ENCODE measurements at regions not wholly inside any gene's neighbourhood (a gene's known extent, or its start where the extent isn't known, plus 50 kb on each side); places are given as distances from the start of the nearest gene placed in this dataset.

DNA sequence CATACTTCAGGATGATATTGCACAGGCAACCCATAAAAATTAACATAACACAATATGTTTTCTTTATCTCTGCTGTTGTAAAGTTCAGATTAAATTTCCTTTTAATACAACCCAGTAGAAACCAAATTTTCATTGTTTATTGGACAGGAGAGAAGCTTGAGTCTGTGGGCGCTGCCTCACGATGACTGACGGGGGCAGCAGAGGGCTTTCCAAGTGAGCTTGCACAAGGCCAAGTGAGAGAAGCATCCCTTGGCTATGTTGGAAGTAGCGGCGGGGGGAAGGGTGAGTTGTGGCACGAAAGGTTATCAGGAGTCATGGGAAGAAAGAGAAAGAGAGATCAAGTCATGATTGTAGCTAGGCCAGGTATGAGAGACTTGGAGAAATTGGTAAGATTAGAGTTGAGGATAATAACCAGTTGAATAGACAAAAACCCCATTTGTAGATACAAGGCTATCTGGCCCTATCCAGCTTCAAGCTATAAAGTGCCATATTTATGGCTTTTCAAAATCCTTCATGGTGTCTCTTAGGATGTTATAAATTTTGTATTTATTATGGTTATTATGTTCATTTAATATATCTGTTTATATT lies 413.7 kb upstream of the FAM98A start:
- peak; percentile 77 for DNase-seq
- H3K4me1 Mint-ChIP-seq, result peaks cover 9% of the 10 kb centered on the region
- no peak overlapping the region for H3K4me3 Mint-ChIP-seq
- H3K27me3 Mint-ChIP-seq (ENCODE audit: low read depth, poor library complexity), result peaks cover 3% of the 10 kb centered on the region
- no peak overlapping the region for H3K27ac Mint-ChIP-seq
- H3K9me3 Mint-ChIP-seq, result peaks cover 19% of the 10 kb centered on the region
- H3K36me3 Mint-ChIP-seq (ENCODE audit: low read depth), result peaks cover 7% of the 10 kb centered on the region
- TF ChIP-seq, protein P1, sequence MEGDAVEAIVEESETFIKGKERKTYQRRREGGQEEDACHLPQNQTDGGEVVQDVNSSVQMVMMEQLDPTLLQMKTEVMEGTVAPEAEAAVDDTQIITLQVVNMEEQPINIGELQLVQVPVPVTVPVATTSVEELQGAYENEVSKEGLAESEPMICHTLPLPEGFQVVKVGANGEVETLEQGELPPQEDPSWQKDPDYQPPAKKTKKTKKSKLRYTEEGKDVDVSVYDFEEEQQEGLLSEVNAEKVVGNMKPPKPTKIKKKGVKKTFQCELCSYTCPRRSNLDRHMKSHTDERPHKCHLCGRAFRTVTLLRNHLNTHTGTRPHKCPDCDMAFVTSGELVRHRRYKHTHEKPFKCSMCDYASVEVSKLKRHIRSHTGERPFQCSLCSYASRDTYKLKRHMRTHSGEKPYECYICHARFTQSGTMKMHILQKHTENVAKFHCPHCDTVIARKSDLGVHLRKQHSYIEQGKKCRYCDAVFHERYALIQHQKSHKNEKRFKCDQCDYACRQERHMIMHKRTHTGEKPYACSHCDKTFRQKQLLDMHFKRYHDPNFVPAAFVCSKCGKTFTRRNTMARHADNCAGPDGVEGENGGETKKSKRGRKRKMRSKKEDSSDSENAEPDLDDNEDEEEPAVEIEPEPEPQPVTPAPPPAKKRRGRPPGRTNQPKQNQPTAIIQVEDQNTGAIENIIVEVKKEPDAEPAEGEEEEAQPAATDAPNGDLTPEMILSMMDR (IDR thresholded peaks at IDR 0.05), result peak; percentile 82

DNA sequence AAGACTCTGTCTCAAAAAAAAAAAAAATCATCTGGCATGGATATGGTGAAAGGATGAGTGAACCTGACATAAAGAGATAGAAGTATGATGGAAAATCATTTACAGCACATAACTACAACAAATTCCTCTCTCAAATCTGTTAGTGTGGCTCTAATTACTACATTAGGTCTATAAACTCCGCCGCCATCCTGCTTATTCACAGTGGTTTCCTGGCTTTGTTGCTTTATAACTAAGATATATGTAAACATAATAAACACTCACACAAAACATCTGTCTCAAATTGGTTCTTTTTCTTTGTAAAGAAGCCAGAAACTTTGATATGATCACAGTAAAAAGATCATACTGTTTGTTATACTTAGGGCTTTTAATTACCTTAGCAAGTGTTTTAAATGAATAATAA lies 412.6 kb upstream of the FAM98A start:
- H3K27me3 Mint-ChIP-seq (ENCODE audit: low read depth, poor library complexity), result peaks cover 3% of the 10 kb centered on the region
- no peak overlapping the region for H3K4me3 Mint-ChIP-seq
- peaks cover 7% of the 10 kb centered on the region for H3K36me3 Mint-ChIP-seq (ENCODE audit: low read depth)
- peaks cover 9% of the 10 kb centered on the region for H3K4me1 Mint-ChIP-seq
- DNase-seq, result no peak
- no peak overlapping the region for H3K27ac Mint-ChIP-seq
- TF ChIP-seq, protein P1 (IDR thresholded peaks at IDR 0.05), result no peak
- H3K9me3 Mint-ChIP-seq, result peaks cover 19% of the 10 kb centered on the region

DNA sequence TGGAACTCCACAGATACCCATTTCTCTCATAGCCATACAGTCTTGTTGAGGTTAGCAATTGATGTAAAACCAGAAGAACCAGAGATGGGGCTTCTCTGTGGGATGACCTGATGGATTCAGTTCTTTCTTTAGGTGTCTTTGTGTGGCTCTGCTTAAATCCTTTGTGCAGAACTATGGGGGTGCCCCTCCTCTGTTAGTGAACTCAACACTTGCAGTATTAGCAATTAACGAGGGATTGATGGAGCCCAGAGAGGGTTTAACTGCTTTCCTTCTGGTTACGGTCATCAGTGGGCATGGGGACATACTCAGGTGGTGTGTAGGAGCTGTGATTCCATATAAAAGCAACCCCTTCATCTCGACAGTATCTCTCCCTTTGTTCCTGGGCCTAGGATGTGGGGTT lies 406.8 kb upstream of the FAM98A start:
- no peak for DNase-seq
- Mint-ChIP-seq H3K36me3 (ENCODE audit: low read depth) (no peaks in the 10 kb centered on the region), H3K27me3 (ENCODE audit: low read depth, poor library complexity) (peaks cover under 1% of the 10 kb centered on the region), H3K9me3 (no peaks in the 10 kb centered on the region), H3K27ac (no peak overlapping the region), H3K4me1 (peaks cover 5% of the 10 kb centered on the region), H3K4me3 (no peak overlapping the region)
- TF ChIP-seq, protein P1 (IDR thresholded peaks at IDR 0.05), result no peak

DNA sequence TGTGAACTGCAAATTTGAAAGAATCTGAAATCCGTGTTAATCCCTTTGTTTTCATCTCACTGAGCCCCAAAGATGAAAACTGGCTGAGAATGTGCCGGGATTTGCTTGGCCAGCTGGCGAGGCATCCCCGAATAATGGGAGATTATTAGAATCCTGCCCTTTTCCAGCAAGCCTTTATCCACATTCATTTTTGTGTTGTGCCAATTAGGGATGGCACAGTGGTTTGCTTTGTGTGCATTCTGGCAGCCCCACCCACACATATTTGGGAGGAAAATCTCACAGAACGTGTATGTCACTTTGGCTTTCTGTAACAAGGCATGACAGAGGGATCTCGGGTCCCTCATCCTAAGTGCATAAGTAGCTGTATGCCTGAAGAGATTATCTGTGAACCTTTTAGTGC lies 405.8 kb upstream of the FAM98A start:
- Mint-ChIP-seq H3K9me3 (no peaks in the 10 kb centered on the region), H3K27ac (no peak overlapping the region), H3K4me3 (no peak overlapping the region), H3K4me1 (peaks cover 5% of the 10 kb centered on the region), H3K27me3 (ENCODE audit: low read depth, poor library complexity) (no peaks in the 10 kb centered on the region), H3K36me3 (ENCODE audit: low read depth) (no peaks in the 10 kb centered on the region)
- DNase-seq, result no peak
- TF ChIP-seq, protein P1 (IDR thresholded peaks at IDR 0.05), result no peak

DNA sequence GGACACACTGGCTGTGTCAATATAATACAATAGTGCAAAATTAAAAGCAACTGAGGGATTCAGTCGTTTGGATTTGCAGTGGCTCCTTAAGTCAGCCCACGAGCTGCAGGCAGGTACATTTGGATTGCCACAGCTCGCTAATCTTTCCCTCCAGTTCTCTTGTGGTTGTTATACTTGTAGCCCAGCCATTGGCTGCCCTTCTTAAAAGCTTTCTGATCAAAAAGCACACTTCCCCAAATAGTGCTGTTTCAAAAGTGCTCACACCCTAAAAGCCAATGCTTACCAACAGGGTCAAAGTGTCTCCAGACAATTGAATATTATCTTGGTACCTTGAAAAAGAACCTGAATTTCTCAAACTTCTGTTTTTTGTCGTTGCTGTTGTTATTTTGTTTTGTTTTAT lies 404.7 kb upstream of the FAM98A start:
- Mint-ChIP-seq H3K4me1 (peaks cover 5% of the 10 kb centered on the region), H3K27ac (no peak overlapping the region), H3K9me3 (no peaks in the 10 kb centered on the region)

DNA sequence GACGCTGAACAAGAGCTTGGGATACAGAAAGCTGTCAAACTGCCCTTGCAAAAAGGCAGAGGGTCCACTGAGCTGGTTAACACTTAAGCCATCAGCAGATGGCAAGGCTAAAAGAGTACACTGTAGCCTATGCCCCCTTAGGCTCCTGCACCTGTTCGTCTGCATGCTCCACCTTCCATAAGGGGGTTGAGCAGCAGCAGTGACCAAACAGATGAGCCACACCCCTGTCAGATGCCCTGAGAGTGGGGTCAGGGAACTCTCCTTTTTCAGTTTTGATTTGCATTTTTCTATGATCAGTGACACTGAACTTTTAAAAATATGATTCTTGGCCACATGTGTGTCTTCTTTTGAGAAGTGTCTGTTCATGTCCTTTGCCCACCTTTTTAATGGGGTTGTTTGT lies 402.5 kb upstream of the FAM98A start:
- Mint-ChIP-seq H3K9me3 (peaks cover 19% of the 10 kb centered on the region), H3K4me1 (peaks cover 5% of the 10 kb centered on the region), H3K36me3 (ENCODE audit: low read depth) (no peaks in the 10 kb centered on the region), H3K27ac (no peak overlapping the region), H3K4me3 (no peak overlapping the region), H3K27me3 (ENCODE audit: low read depth, poor library complexity) (peaks cover 6% of the 10 kb centered on the region)
- TF ChIP-seq, protein P1 (IDR thresholded peaks at IDR 0.05), result no peak
- no peak for DNase-seq

More for the DNA sequence above, 404.7 kb upstream of the FAM98A start:
- Mint-ChIP-seq H3K36me3 (ENCODE audit: low read depth) (no peaks in the 10 kb centered on the region), H3K27me3 (ENCODE audit: low read depth, poor library complexity) (no peaks in the 10 kb centered on the region), H3K4me3 (no peak overlapping the region)
- TF ChIP-seq, protein P1 (IDR thresholded peaks at IDR 0.05), result no peak
- DNase-seq, result no peak

Data from nephron progenitor cell (in vitro differentiated cells).